GM19397 (cell line): ENCODE measurements at regions not wholly inside any gene's neighbourhood (a gene's known extent, or its start where the extent isn't known, plus 50 kb on each side); places are given as distances from the start of the nearest gene placed in this dataset.

Source experiments
- ATAC-seq: cut with Tn5 transposase; IDR thresholded peaks from one replicate; pipeline ENCODE4 v1.9.1; 2021; ENCODE audit warnings: mild to moderate bottlenecking, moderate library complexity; ENCODE audit not compliant: unreplicated experiment

DNA sequence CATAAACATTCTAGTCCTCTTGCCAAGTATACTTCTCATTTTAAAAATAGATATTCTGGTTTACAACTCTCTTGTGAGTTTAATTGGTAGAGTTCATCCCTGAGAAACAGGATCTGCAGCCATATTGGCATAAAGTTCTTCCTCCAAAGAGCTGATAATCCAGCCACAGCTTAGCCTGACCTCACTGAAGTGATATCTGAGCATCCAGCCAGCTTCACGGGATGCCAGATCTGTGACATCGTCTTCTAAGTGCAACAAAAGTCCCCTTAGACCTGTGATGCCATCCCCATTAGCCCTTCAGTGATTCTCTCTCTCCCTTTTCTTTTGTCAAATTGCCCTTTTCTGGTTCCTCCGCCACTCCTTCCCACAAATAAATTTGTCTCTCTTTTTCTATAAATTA lies 180.6 kb upstream of the STXBP5 start:
- ATAC-seq, result no peak

DNA sequence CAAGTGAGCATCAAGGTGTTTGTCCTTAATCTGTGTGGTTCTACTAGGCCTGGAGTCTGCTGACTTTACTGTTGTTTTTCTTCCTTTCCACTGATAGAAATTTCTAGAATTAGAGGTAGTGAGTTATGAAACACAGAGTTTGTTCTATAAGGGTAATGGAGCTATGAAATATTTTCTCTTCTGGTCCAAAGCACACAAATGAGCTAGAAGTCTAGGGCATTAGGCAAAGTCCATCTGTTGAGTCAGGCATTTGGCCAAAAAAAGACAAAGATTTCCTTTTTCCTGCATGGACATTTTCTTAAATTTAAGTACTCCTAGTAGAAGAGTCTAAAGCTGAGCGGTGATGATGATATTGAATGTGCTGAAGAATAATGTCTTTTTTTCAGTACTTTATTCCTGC lies 174.3 kb upstream of the STXBP5 start:
- no peak for ATAC-seq

DNA sequence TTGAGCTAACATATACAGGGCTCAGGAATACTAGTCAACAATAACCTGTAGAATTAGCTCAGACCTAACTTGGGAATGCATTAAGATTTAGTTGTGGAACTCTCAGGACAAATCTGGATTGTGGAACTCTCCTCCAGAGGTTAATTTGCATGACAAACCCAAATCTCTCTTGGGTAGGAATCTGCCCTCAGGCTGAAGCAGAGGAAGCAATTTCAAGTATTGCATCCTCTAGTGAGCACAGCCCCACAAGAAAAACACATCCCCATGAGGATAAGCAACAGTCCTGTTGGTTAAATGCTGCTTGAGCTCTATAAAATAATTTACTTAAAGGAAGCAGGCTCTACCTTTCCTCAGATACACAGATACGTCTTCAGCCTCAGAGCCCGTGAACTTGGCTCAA lies 170.9 kb upstream of the STXBP5 start:
- ATAC-seq, result no peak

DNA sequence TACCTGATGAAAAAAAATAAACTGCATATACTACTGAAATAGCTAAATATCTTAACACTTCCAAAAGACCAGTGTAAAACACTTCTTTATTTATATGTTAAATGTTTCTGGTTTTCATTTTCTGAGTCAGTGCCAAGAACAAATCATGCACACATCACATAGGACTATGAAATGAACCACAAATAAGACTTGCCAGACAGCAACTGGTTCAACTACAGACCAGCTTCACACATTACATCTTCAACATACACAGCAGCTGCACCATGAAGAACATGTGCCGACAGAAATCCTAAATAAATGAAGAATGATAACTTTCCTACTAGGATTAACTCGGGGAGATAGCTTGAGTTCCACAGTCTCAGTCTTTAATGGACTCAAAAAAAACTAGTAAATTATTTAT lies 168.3 kb upstream of the STXBP5 start:
- ATAC-seq, result no peak

DNA sequence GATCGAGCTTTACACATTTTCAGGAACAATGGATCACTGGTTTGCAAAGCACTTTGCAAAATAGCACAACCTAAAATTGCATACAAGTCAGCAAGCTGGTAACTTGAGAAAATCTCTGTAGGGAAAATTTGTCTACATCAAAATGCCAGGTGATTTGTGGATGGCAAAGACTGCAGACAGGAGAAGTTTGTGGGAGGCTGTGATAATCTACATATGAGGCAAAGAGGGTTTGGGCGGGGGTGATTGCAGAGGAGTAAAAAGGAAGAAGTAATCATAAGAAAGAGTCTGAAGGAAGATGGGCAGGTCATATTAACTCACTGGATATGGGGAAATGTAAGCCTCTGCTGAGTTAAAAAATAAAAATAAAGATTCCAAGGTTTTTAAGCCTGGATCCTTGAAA lies 166.3 kb upstream of the STXBP5 start:
- no peak for ATAC-seq

DNA sequence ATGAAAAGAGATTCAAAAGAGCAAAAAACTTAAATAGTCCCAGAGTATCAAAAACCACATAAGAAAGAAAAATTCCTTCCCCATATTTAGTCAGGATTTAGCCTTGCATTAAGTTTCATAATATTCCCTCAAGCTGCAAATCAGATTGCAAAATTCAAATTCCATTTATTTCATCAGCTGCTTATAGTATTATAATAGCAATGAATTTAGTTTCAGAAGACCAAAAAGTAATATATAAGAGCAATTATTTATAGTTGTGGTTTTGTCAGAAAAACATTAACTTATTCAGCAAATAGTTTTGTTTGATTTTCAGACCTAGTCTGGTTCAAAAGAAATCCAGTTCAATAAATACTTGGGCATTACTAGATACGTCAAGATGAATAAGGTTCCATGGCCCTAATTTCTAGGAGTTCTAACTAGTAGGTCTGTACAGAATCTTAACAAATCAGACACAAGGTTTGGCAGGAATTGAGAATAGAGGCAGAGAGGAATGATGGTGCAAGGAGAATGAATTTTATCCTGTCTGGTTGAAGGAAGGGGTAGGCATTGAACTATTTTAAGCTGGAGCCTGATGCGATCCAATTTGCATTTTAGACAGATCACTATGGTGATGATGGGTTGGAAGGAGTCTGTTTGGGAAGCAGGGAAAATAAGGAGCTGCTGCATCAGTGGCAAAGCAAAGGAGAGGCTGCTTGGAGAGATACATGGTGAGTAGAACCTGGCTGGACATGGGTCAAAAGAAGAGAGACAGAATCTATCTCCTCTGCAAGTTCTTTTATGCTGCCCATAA lies 163.9 kb upstream of the STXBP5 start:
- no peak for ATAC-seq

DNA sequence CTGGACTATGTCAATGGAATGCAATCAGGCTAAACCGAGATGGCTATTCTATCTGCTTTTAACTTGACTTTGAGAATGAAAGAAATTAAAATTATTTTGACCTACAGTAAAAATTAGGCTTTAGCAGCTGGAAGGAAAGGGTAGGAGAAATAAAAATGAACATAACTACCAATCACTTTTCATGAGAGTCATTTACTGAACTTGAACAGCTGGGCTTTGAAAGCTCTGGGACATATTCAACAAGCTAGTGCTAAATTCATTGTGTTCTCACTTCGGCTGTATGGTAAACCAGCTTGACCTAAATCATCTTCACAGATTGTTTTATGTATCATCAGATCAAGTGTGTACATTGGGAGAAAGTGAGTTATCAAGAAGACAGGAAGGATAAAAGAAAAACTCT lies 161.5 kb upstream of the STXBP5 start:
- no peak for ATAC-seq

DNA sequence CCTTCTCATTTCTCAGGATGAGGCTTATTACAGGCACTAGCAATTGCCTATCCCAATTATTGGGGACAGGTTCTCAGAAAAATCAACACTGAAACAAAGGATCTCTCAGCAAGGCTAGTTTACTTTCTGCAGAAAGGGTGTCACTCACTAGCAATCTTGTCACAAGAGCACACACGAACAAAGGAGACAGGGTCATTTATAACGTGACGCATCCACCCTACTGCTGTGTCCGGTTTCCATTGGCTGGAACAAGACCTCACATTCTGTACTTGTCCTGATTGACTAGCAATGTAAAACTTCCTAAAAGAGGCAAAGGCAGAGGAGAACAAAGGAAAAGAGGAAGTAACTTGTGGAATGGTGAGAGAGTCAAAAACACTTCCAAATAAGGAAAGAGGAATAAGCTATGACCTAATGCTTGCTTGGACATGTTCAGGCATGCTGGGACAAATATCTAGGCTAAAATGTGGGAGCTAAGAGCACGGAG lies 160.2 kb upstream of the STXBP5 start:
- no peak for ATAC-seq

DNA sequence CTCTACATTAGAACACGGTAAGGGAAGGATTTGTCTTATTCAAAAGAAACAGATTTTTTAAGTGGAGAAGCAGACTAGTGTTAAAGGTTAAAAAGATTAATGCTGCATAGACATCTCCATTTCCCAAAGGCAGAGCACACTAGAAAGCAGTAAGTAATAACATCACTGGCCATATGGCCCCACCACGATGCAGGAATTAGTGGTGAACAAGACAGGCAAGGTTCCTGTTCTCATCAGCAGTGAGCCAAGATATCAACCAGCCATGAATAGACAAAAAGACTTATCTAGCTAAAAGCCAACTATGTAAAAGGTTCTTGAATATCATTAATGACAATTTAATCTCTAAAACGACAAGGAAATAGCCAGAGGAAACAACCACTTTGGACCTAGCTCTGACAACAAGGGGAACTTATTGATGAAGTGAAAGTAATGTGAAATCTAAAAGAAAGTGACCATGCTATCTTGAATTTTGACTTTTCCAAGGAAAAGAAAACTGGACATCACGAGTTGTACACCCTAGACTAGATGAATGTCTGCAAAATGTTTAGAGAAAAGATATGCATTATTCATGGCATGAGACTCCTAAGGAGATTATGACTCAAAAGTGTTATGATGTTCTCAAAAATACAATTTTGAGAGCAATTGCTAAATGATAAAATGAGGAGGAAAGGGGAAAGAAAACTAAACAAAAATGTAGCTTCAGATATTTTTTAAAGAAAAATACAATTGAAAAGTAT lies 157.9 kb upstream of the STXBP5 start:
- ATAC-seq, result no peak

DNA sequence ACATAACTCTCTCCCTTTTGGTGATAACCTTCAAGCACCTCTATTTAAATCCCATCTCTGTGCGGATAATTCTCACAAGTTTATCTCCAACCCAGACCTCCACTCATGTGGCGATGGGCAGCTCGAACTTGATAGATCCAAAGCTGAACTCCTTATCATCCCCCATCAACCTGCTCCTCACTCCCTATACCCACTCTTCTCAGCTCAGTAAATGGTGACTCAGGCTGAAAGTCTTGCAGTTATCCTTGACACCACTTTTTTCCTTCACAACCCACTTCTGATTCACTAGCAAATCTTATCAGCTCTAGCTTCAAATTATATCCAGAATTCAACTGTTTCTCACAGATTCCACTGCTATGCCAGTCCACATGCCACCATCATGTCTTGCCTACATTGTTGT lies 155.3 kb upstream of the STXBP5 start:
- ATAC-seq, result no peak

DNA sequence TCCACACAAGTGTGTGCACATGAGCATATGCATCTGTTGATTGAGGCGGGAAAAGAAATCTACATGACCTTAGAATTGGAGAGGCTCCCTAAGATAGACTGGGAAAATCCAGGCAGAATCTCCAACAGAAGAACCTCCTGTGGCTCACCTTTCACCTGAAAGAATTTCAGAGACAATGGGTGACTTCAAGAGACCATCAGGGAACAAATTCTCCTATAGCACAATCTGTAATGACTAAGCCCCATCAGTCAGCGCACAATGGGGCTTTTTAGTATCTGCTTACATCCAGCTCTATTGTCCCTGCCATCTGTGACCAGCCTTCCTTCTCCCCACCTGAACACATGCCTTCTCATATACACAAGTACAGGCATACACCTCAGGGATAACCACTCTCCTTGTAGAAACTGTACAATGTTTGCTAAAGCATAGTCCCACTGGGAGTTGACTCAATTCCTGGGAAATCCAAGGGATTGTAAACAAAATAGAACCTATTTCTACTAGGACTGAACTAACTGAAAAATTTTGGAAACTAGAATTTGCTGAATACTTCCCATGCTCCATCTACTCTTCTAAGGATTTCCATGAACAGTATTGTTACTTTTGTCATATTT lies 150.8 kb upstream of the STXBP5 start:
- no peak for ATAC-seq

DNA sequence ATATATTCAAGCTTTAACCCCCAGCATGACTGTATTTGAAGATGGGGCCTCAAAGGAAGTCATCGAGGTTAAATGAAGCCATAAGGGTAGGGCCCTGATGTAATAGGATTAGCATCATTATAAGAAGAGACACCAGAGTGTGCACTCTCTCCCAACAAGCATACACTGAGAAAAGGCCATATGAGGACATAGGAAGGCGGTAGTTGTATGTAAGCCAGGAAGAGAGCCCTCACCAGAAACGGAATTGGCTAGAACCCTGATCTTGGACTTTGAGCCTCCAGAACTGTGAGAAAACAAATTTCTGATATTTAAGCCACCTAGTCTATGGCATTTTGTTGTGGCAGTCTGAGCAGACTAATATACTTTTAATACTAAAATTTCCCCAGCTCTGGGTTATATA lies 150.1 kb upstream of the STXBP5 start:
- no peak for ATAC-seq

DNA sequence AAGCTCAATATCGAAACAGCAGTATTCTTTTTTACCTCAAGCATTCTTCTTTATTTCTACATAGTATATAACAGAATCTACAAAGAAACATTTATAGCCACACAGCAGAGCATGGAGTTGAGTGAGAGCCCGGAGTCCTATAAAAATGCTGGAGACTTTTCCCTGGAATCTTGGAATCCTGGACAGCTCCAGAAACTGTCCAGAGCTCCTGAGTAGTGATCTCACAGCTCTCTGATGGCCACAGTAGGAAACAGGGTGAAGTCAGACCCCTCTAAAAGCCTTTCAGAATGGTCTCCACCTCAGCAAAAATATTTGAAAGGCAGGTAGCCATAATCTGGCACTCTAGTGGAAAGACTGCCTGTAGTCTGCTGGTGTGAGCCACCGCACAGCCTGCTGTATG lies 149.3 kb upstream of the STXBP5 start:
- ATAC-seq, result no peak

DNA sequence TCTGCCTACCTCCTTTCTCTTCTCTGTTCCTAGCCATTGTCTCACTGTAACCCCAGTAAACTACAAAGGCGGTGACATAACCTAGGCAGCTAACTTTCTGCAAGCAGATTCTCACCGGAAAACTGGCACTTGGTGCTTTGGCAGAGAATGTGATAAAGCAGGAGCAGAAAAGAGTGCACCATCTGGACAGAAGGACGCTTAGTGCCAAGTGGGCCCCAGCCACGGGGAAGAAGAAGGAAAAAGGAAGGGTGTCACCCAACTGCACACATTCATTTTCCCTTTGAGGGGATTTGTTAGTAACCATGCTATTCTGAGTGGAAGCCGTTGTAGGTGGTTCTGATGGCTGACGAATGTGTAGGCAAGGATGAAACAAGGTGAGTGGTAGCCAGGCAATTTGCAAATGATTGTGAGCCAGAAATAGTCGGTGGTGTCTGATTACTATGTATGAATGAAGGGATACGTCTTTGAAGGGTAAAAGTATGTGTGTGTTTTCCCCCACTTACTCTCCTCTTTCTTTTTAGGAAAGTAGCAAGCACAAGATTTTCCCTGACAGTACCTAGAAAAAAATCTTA lies 148.3 kb upstream of the STXBP5 start:
- ATAC-seq, result no peak

DNA sequence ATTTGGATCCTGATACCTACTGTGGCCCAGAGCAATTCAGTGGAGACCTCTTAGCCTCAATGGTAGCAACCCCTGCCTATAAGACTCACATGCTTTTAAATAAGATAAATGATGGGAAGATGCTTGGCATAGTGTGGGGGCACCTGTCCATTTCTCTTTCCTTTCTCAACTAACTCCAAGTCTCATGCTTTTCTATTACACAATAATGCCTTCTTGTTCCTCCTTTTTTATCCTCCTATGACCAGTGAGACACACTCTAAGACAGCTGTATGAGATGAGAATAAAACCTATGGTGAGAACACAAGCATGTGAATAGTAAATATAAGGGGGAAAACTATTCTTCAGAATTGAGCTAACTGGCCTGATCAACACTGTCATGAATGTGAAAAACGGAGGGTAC lies 147.0 kb upstream of the STXBP5 start:
- ATAC-seq, result no peak

DNA sequence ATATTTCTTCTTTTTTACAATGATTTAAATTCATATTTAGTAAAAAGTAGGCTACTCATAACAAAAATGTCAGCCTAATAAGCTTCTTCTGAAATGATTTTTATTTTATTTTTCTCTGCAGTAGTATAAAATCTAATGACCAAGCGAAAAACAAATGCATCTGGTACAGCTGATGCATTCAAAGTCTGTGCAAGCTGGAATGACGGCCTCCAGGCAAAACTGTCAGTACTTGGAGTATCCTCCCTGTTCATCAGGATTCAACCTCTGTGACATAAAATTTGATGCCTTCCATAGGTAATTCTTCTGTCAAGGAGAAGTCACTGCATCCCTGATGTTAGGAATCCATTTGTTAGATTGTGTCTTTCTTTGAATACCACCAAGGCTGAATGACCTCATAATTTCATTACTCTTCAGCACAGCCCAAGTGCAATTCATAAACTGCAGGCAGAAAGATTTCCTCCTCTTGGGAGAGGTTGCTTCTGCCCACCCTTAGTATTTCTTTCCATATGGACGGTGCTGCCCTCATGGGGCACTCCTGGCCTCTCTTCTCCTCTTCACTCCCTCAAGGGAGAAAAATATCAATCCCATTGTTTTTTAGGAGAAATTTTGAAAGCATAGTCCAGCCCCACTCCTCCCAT lies 146.4 kb upstream of the STXBP5 start:
- no peak for ATAC-seq

DNA sequence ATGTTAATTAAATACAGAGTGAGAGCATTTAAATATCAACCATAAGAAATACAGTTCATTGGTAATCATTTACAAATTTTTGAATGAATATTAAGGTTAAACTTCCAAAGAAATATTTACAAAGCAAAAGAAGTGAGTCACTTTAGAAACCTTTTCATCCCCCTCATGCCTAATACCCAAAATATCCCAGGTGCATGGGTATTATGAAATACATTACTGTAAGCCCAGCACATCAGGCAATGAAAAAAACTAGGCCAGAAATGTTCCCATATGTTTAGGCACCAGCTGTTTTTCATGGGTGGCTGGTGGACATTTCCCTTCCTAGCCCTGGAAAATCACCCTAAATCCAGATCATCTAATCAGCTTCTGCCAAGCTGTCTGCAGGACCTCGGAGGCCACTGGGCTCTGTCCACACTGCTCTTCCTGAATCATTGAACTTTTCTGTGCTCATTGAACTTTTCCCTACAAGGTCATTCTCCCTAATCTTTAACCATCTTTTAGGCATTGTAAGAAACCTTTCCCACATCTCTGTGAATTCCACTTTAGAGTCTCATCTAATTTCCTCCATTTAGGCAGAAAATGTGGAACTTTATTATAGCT lies 145.3 kb upstream of the STXBP5 start:
- no peak for ATAC-seq

DNA sequence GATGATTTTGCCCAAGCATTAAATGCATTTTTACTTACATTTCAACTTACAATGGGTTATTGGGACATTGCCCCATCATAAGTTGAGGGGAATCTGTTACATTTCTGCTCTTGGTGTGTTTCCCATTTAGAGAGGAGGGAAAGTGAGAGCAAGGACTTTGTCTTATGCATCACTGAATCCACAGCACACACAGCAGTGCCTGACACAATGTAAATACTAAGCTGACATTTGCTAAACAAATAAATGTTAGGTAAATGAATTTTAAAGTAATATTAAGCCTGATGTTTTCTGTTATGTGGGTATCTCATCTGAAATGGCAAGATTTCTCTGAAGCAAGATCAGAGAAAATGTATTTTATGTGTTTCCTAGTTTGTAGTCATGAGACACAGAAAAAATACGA lies 143.6 kb upstream of the STXBP5 start:
- ATAC-seq, result no peak

DNA sequence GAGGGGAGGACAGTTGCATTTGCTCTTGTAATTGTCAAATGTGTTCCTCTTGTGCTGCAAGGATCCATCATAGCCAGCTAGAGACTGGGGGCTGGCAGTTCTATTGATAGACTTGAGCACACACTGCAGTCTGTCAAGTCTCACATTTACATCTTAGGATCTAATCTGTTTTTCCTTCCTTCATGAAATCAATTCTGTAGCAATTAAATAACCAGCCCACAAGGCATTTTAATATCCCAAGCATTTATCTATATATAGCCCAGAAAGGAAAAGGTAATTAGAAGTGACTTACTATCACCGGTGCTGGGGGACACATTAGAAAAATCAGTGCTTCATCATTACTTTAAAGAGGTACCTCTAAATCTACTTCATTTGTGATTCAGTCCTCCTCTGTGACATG lies 143.0 kb upstream of the STXBP5 start:
- no peak for ATAC-seq

DNA sequence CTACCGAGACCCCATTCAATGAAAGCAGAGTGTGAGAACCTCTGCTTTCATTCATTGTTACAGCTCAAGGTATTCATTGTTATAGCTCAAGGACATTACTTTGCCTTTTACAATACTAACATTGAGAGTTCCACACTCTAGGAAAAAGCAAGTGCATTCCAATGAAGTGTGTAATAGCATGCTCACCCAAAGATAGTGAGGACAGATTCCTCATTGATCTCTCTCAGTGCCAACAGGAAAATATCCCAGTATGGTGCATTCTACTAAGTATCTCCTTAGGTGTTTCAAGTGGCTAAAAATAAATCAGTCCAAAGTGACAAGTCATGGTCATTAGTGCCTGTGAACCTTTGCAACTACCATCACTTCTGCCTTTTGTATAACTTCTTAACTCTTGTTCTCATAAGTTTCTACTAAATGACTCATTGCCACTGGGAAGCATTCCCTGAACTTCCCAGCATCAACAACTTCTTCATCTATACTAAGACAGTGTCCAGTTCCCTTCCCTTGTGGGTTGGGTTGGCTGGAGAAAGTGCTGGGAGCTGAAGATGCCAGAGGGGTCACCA lies 140.7 kb upstream of the STXBP5 start:
- ATAC-seq, result no peak

DNA sequence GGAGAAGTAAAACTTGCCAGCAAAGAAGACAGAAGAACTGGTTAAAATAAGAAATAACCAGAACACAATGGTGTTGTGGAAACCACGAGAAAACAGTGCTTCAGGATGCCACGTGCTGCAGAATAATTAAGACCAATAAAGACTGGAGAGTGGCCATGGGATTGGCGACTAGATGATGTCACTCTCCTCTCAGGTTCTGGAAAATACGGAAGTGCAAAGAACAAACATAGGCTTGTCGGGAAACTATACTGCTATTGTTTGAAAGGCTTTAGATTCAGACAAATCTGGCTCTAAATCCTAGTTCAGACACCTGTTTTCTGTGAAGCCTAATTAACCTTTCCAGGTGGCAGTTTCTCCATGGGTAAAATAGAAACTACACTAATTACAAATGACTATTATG lies 138.4 kb upstream of the STXBP5 start:
- ATAC-seq, result no peak
